ENCODE measurements at regions not wholly inside any gene's neighbourhood (a gene's known extent, or its start where the extent isn't known, plus 50 kb on each side); places are given as distances from the start of the nearest gene placed in this dataset.

DNA sequence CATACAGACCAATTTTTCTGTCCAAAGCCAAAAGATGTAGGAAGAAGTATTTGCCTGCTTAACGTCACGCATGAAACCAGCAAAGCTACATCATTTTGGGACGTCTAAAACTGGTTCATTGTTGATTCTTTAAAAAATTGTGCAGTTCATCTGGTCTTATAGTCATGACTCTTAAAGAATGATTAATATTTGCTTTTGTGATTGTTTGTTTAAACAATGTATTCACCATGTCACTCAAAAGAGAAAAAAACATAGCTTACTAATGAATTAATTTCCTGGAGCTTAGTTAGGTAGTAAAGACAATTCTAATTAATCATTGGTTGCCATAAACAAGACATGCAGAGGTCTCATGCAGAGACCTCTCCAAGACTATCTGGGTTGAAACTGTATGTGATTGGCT is 157.3 kb downstream of the RPS12 start:
- ChIA-PET POLR2A (ENCODE audit: unreplicated experiment) (no interaction called here), CTCF (interaction anchor here (1.1 kb wide), 1 partner anchor 9 kb away, joined by 3 read pairs; no protein-coding TSS in a partner anchor)
- no peak overlapping the region for H2BK5ac ChIP-seq (ENCODE audit: low read depth, low read length, poor library complexity, severe bottlenecking)
- BruUV-seq (replicated peaks): no TSS peak
- no peak overlapping the region for H4K5ac ChIP-seq (ENCODE audit: low read depth, low read length)
- H3K56ac ChIP-seq (ENCODE audit: extremely low read depth, insufficient read depth, low read length): no peak overlapping the region
- ATAC-seq (ENCODE audit: low read depth) (no peak), DNase-seq (no peak)
- WGBS, 2 experiments (ENCODE audit: extremely low coverage in 2 of 2, insufficient read length in 1 of 2): 89% methylated on average over 3 of the region's 3 CpGs; no CpG with 5 or more reads in 1 of the 2 experiments
- H2BK120ac ChIP-seq (ENCODE audit: low read depth, low read length): no peak overlapping the region
- dilution Hi-C loops (cut with HindIII; ENCODE audit: low sequenced_read_pairs, unreplicated experiment) (no loop called here), in situ Hi-C loops (cut with MboI; ENCODE audit: low sequenced_read_pairs) (loop anchor here (25.0 kb wide), 1 partner anchor 941 kb away; no protein-coding TSS in a partner anchor), intact Hi-C loops (cut with micrococcal nuclease) (no loop called here)
- H3K27me3 ChIP-seq (ENCODE audit: control insufficient read depth, insufficient read depth, low read length): no peaks in the 10 kb centered on the region
- no peaks in the 10 kb centered on the region for H3K9me1 ChIP-seq (ENCODE audit: insufficient read depth, low read length)
- no peak overlapping the region for H2BK20ac ChIP-seq (ENCODE audit: low read depth, low read length)
- H3K4ac ChIP-seq (ENCODE audit: low read depth, low read length): no peak overlapping the region
- H2AK5ac ChIP-seq (ENCODE audit: low read depth, low read length): no peak overlapping the region
- H3K18ac ChIP-seq (ENCODE audit: low read depth, low read length): no peak overlapping the region
- H3K9ac ChIP-seq (ENCODE audit: low read depth, low read length): no peak overlapping the region
- H3K9me3 ChIP-seq (ENCODE audit: control insufficient read depth, insufficient read depth, low read length): no peaks in the 10 kb centered on the region
- H3K27ac ChIP-seq (ENCODE audit: insufficient read depth, low read length): no peak overlapping the region
- H3K23ac ChIP-seq (ENCODE audit: low read depth, low read length): no peak overlapping the region
- H4K20me1 ChIP-seq (ENCODE audit: insufficient read depth, low read length): no peaks in the 10 kb centered on the region
- no peak overlapping the region for H3K4me2 ChIP-seq (ENCODE audit: low read depth, low read length)
- no peak for TF ChIP-seq ELK1 (IDR thresholded peaks at IDR 0.05; ENCODE audit: borderline replicate concordance, low read depth, low read length)
- no peak for TF ChIP-seq MAFK (IDR thresholded peaks at IDR 0.05; ENCODE audit: low read depth, low read length)
- no peak for TF ChIP-seq POLR2A (IDR thresholded peaks at IDR 0.05; ENCODE audit: low read depth, low read length)
- no peak for TF ChIP-seq MXI1 (IDR thresholded peaks at IDR 0.05; ENCODE audit: borderline replicate concordance, low read depth, low read length)
- TF ChIP-seq FOS (IDR thresholded peaks at IDR 0.05; ENCODE audit: low read depth, low read length): no peak
- TF ChIP-seq NFE2L2 (IDR thresholded peaks at IDR 0.05; ENCODE audit: low read depth, low read length): no peak
- no peak for TF ChIP-seq RCOR1 (IDR thresholded peaks at IDR 0.05; ENCODE audit: insufficient replicate concordance, low read length)
- TF ChIP-seq BHLHE40 (IDR thresholded peaks at IDR 0.05; ENCODE audit: low read depth, low read length): no peak
- TF ChIP-seq CHD1 (IDR thresholded peaks at IDR 0.05; ENCODE audit: low read depth, low read length): no peak
- TF ChIP-seq, protein P1, sequence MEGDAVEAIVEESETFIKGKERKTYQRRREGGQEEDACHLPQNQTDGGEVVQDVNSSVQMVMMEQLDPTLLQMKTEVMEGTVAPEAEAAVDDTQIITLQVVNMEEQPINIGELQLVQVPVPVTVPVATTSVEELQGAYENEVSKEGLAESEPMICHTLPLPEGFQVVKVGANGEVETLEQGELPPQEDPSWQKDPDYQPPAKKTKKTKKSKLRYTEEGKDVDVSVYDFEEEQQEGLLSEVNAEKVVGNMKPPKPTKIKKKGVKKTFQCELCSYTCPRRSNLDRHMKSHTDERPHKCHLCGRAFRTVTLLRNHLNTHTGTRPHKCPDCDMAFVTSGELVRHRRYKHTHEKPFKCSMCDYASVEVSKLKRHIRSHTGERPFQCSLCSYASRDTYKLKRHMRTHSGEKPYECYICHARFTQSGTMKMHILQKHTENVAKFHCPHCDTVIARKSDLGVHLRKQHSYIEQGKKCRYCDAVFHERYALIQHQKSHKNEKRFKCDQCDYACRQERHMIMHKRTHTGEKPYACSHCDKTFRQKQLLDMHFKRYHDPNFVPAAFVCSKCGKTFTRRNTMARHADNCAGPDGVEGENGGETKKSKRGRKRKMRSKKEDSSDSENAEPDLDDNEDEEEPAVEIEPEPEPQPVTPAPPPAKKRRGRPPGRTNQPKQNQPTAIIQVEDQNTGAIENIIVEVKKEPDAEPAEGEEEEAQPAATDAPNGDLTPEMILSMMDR (conservative IDR thresholded peaks at IDR 0.05; ENCODE audit: low read depth, low read length): no peak
- TF ChIP-seq RFX5 (IDR thresholded peaks at IDR 0.05; ENCODE audit: low read depth, low read length): no peak
- TF ChIP-seq, protein P2, sequence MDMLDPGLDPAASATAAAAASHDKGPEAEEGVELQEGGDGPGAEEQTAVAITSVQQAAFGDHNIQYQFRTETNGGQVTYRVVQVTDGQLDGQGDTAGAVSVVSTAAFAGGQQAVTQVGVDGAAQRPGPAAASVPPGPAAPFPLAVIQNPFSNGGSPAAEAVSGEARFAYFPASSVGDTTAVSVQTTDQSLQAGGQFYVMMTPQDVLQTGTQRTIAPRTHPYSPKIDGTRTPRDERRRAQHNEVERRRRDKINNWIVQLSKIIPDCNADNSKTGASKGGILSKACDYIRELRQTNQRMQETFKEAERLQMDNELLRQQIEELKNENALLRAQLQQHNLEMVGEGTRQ (IDR thresholded peaks at IDR 0.05; ENCODE audit: low read depth, low read length): no peak
- TF ChIP-seq MAZ (IDR thresholded peaks at IDR 0.05; ENCODE audit: borderline replicate concordance, low read depth, low read length): no peak
- TF ChIP-seq RAD21 (IDR thresholded peaks at IDR 0.05; ENCODE audit: low read length): no peak
- TF ChIP-seq SMC3 (IDR thresholded peaks at IDR 0.05; ENCODE audit: low read depth, low read length): no peak
- no peak for TF ChIP-seq CEBPB (IDR thresholded peaks at IDR 0.05; ENCODE audit: low read depth, low read length)
- H3K14ac ChIP-seq (replicated peaks; ENCODE audit: low read depth, low read length): no peak overlapping the region
- no peaks in the 10 kb centered on the region for H3K79me1 ChIP-seq (ENCODE audit: low read depth in 1 of 2, low read length in 2 of 2)
- no peak overlapping the region for H2BK15ac ChIP-seq (ENCODE audit: low read depth, low read length)
- H2AFZ ChIP-seq (replicated peaks; ENCODE audit: low read length, poor library complexity): no peak overlapping the region
- H4K8ac ChIP-seq (ENCODE audit: low read depth in 2 of 2, low read length in 2 of 2): no peak overlapping the region
- no peaks in the 10 kb centered on the region for H3K4me1 ChIP-seq (ENCODE audit: control insufficient read depth, insufficient read depth, low read length)
- no peak overlapping the region for H2AK9ac ChIP-seq (replicated peaks; ENCODE audit: low read depth, low read length, poor library complexity)
- H3K4me3 ChIP-seq (ENCODE audit: insufficient read depth, low read depth, low read length): no peak overlapping the region
- no peaks in the 10 kb centered on the region for H3K36me3 ChIP-seq (ENCODE audit: control insufficient read depth, insufficient read depth, low read length)
- H4K91ac ChIP-seq (ENCODE audit: insufficient read depth, low read depth, low read length): no peak overlapping the region

All from IMR-90 (cell line).